ENCODE measurements at regions not wholly inside any gene's neighbourhood (a gene's known extent, or its start where the extent isn't known, plus 50 kb on each side); places are given as distances from the start of the nearest gene placed in this dataset.

GRCh38 chr1:81703391-81703755, 97.4 kb upstream of the ADGRL2 start:
- H3K4me3 ChIP-seq (ENCODE audit: low read depth in 1 of 2, low read length in 1 of 2) = no peak overlapping the region
- no peaks in the 10 kb centered on the region for H3K9me3 ChIP-seq
- H3K27me3 ChIP-seq = no peaks in the 10 kb centered on the region
- TF ChIP-seq CTCF (IDR thresholded peaks at IDR 0.05) = no peak
- no peaks in the 10 kb centered on the region for H3K4me1 ChIP-seq (ENCODE audit: control insufficient read depth in 1 of 2, insufficient read depth in 1 of 2, low read depth in 1 of 2, low read length in 1 of 2)
- H3K36me3 ChIP-seq = no peaks in the 10 kb centered on the region
- no peak overlapping the region for H3K27ac ChIP-seq

GRCh38 chr1:81702903-81703302, 97.8 kb upstream of the ADGRL2 start:
- no peaks in the 10 kb centered on the region for H3K4me1 ChIP-seq (ENCODE audit: control insufficient read depth in 1 of 2, insufficient read depth in 1 of 2, low read depth in 1 of 2, low read length in 1 of 2)
- H3K9me3 ChIP-seq = no peaks in the 10 kb centered on the region
- no peaks in the 10 kb centered on the region for H3K36me3 ChIP-seq
- H3K27me3 ChIP-seq = no peaks in the 10 kb centered on the region
- TF ChIP-seq CTCF (IDR thresholded peaks at IDR 0.05) = no peak
- H3K27ac ChIP-seq = no peak overlapping the region
- no peak overlapping the region for H3K4me3 ChIP-seq (ENCODE audit: low read depth in 1 of 2, low read length in 1 of 2)

DNA sequence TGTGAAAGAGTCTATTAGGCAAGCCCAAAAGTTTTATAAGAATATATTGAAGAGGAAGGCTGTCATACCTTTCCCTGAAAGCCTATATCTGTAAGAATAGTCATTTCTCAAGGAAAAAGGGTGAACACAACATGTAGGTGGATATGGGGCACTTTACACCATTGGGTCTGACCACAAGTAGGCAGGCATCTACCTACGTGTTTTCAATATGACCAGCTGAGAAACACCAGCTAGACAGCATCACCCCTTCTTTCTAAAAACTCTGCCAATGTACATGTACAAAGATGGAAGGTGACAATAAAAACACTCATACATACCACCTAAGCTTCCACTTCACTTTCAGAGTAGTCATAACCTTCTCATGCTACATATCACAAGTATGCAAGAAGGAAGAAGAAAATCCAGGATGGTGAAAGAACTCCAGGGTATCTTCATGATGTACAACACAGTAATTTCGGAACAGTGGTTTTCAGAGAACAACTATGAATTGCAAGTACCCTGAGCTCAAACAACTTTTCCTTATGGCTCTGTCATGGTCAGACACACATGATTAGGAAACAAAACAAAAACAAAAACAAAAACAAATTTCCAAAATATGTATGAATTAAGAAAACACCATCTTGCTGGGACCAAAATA, 98.5 kb upstream of the ADGRL2 start:
- Histone ChIP-seq H3K4me3 (ENCODE audit: low read depth in 1 of 2, low read length in 1 of 2) (no peak overlapping the region), H3K27me3 (no peaks in the 10 kb centered on the region), H3K9me3 (no peaks in the 10 kb centered on the region), H3K36me3 (no peaks in the 10 kb centered on the region), H3K27ac (no peak overlapping the region), H3K4me1 (ENCODE audit: control insufficient read depth in 1 of 2, insufficient read depth in 1 of 2, low read depth in 1 of 2, low read length in 1 of 2) (no peaks in the 10 kb centered on the region)
- no peak for TF ChIP-seq CTCF (IDR thresholded peaks at IDR 0.05)

GRCh38 chr1:81700728-81701470, 99.8 kb upstream of the ADGRL2 start:
- Histone ChIP-seq H3K27ac (no peak overlapping the region), H3K9me3 (no peaks in the 10 kb centered on the region), H3K27me3 (no peaks in the 10 kb centered on the region), H3K4me3 (ENCODE audit: low read depth in 1 of 2, low read length in 1 of 2) (no peak overlapping the region), H3K4me1 (ENCODE audit: control insufficient read depth in 1 of 2, insufficient read depth in 1 of 2, low read depth in 1 of 2, low read length in 1 of 2) (no peaks in the 10 kb centered on the region), H3K36me3 (no peaks in the 10 kb centered on the region)
- TF ChIP-seq CTCF (IDR thresholded peaks at IDR 0.05) = no peak

- Histone ChIP-seq H3K9me3 (no peaks in the 10 kb centered on the region), H3K27ac (no peak overlapping the region), H3K4me1 (ENCODE audit: control insufficient read depth in 1 of 2, insufficient read depth in 1 of 2, low read depth in 1 of 2, low read length in 1 of 2) (no peaks in the 10 kb centered on the region), H3K36me3 (no peaks in the 10 kb centered on the region), H3K27me3 (no peaks in the 10 kb centered on the region), H3K4me3 (ENCODE audit: low read depth in 1 of 2, low read length in 1 of 2) (no peak overlapping the region)
- TF ChIP-seq CTCF (IDR thresholded peaks at IDR 0.05) = no peak
Measured at GRCh38 chr1:81699234-81699633, 101.5 kb upstream of the ADGRL2 start.

Data from neutrophil (primary cell).